Aorta (tissue), 5 donors: ENCODE measurements at regions not wholly inside any gene's neighbourhood (a gene's known extent, or its start where the extent isn't known, plus 50 kb on each side); places are given as distances from the start of the nearest gene placed in this dataset.

Experiments used
- ATAC-seq: fragments of 200-7000 bp; cut with Tn5 transposase; one replicate; pipeline ENCODE4 v1.9.1; 2022; ENCODE audit warnings: moderate library complexity; ENCODE audit not compliant: low FRiP score
- DNase-seq, 2 donors: peaks; one replicate each; pipeline ENCODE4 v3.0.0-alpha.2; 2020
- H3K27ac ChIP-seq, 2 donors: one replicate each; pipeline ENCODE4 v1.5.1; 2013; ENCODE audit warnings: low read length in 2 of 2, mild to moderate bottlenecking in 2 of 2, moderate library complexity in 2 of 2, control low read depth in 1 of 2, inconsistent platforms in 1 of 2, low read depth in 1 of 2
- H3K27me3 ChIP-seq, 2 donors: one replicate each; pipeline ENCODE4 v1.6.1; 2013; ENCODE audit warnings: control low read depth in 1 of 2, low read length in 1 of 2, mild to moderate bottlenecking in 1 of 2, moderate library complexity in 1 of 2; ENCODE audit not compliant: insufficient read depth in 2 of 2, control insufficient read depth in 1 of 2
- H3K36me3 ChIP-seq, 2 donors: one replicate each; pipeline ENCODE4 v1.6.1; 2013; ENCODE audit warnings: control low read depth in 1 of 2, low read length in 1 of 2, mild to moderate bottlenecking in 1 of 2; ENCODE audit not compliant: insufficient read depth in 2 of 2, control insufficient read depth in 1 of 2
- H3K4me1 ChIP-seq, 2 donors: one replicate each; pipeline ENCODE4 v1.6.1; 2013; ENCODE audit warnings: low read length in 2 of 2, control low read depth in 1 of 2, mild to moderate bottlenecking in 1 of 2, moderate library complexity in 1 of 2; ENCODE audit not compliant: insufficient read depth in 2 of 2, control insufficient read depth in 1 of 2
- H3K4me3 ChIP-seq, 2 donors: one replicate each; pipeline ENCODE4 v1.5.1; 2013; ENCODE audit warnings: low read length in 2 of 2, control low read depth in 1 of 2, mild to moderate bottlenecking in 1 of 2
- H3K9me3 ChIP-seq: one replicate; pipeline ENCODE4 v1.6.1; 2013; ENCODE audit warnings: mild to moderate bottlenecking, low read length; ENCODE audit not compliant: control insufficient read depth
- whole genome bisulfite sequencing, 2 donors: extraction: QIAGEN DNeasy Blood & Tissue Kit; methylation state at CpG; one replicate each; pipeline ENCODE4 v1.1.7; 2013; 5-methylcytosine and 5-hydroxymethylcytosine counted together
- intact Hi-C, 2 donors: fragments of 100-400 bp; cut with DNase I; formaldehyde crosslinking; loops; one replicate each; pipeline versions ENCODE4 v1.14.2 to v1.15.0; 2022
- donor health status: healthy with polysubstance abuse.
- donor health status: Bipolar disorder and iron deficiency.
- donor health status: DM: no; HTN: no; CAD: no.
- donor health status: DM: no; HTN: no; CAD: no.
- donor health status: DM: yes; HTN: yes; CAD: no.

DNA sequence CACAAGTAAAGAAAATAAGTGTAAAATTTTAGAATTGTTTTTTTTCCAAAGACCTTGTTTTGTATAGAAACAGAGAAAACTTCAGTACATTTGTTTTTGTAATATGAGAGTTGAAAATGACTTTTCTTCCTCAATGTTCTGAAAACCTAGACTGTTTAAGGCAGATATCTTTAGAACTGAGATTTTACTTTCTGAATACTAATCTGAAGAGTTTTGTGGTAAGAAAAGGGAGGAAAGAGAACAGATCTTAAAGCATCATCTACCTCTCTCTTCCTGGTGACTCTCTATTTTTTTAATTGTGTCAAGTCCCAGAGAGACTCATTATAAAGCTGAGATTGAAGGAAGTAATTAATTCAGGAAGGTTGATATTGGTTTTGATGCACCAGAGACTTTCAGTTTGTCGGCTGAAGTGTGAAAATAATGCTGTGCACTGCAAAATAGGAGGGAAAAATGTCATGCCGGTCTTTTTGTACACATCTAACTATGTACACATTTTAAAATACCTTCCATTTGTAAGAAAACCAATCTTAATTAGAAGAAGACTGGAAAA, 142.1 kb upstream of the NAALADL2 start:
- Histone ChIP-seq H3K9me3 (no peaks in the 10 kb centered on the region), H3K27ac (no peak overlapping the region), H3K4me3 (no peak overlapping the region), H3K36me3 (no peaks in the 10 kb centered on the region), H3K4me1 (no peaks in the 10 kb centered on the region), H3K27me3 (no peaks in the 10 kb centered on the region)
- DNase-seq (no peak), ATAC-seq (no peak)
- WGBS, 2 donors = 89 to 90% methylated on average over 2 of the region's 2 CpGs
- intact Hi-C loops = no loop called here

- 77 to 79% methylated on average over 5 of the region's 5 CpGs for WGBS, 2 donors
- Histone ChIP-seq H3K4me3 (no peak overlapping the region), H3K9me3 (no peaks in the 10 kb centered on the region), H3K27me3 (no peaks in the 10 kb centered on the region), H3K27ac (no peak overlapping the region), H3K4me1 (no peaks in the 10 kb centered on the region), H3K36me3 (no peaks in the 10 kb centered on the region)
- ATAC-seq = no peak
- DNase-seq = no peak
- intact Hi-C loops = no loop called here
These were observed 138.4 kb upstream of the NAALADL2 start for GRCh38 chr3:174720717-174721116.

DNA sequence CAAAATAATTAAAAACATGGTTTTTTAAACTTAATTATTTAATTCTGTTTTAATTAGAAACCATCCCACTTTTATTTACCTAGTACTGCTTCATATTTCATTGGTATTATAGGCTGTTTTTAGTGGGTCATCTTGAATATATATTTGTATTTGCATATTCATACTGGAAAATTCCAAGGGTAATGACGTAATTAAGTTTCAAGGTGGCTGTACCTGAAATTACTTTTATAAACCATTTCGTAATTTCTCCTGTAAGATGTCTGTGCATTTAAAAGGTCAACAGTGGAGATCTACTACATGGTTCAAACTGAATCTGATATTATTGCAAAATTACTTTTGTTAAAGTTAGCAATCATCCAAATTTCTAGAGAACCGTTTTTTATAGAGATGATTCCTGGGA, 133.8 kb upstream of the NAALADL2 start:
- DNase-seq (no peak), ATAC-seq (no peak)
- Histone ChIP-seq H3K9me3 (no peaks in the 10 kb centered on the region), H3K27ac (no peak overlapping the region), H3K36me3 (no peaks in the 10 kb centered on the region), H3K4me1 (no peaks in the 10 kb centered on the region), H3K27me3 (no peaks in the 10 kb centered on the region), H3K4me3 (no peak overlapping the region)
- intact Hi-C loops = no loop called here
- 92 to 93% methylated on average over 3 of the region's 3 CpGs for WGBS, 2 donors

DNA sequence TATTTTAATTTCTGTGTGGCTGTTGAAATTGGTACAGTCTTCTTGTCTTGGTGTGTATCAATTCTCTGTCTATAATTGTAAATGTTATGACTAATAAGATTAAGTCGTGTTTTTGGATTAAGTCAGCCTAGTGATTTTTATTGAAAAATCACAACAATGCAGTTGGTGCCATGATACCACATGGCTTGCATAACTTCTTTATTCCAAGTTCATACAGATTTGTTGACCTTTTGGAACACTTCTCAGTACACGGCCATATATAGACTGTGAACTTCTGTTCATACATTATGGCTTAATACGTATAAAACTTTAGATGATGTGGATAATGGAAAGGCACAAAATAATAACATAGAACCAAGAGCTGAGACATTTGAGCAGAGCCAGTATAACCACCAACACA, 121.2 kb upstream of the NAALADL2 start:
- DNase-seq = no peak
- Histone ChIP-seq H3K4me1 (no peaks in the 10 kb centered on the region), H3K27me3 (no peaks in the 10 kb centered on the region), H3K4me3 (no peak overlapping the region), H3K36me3 (no peaks in the 10 kb centered on the region), H3K27ac (no peak overlapping the region), H3K9me3 (no peaks in the 10 kb centered on the region)
- ATAC-seq = no peak
- 38 to 47% methylated on average over 3 of the region's 3 CpGs for WGBS, 2 donors
- intact Hi-C loops = no loop called here

GRCh38 chr3:174749143-174749542, 110.0 kb upstream of the NAALADL2 start:
- no peak for ATAC-seq
- Histone ChIP-seq H3K27me3 (no peaks in the 10 kb centered on the region), H3K4me3 (no peak overlapping the region), H3K36me3 (no peaks in the 10 kb centered on the region), H3K4me1 (no peaks in the 10 kb centered on the region), H3K27ac (no peak overlapping the region), H3K9me3 (no peaks in the 10 kb centered on the region)
- no peak for DNase-seq
- 82 to 84% methylated on average over 2 of the region's 2 CpGs for WGBS, 2 donors
- intact Hi-C loops = no loop called here

- H3K27me3 ChIP-seq = no peaks in the 10 kb centered on the region
- intact Hi-C loops = no loop called here
- DNase-seq = no peak
- no peak overlapping the region for H3K4me3 ChIP-seq
- no peak for ATAC-seq
- H3K9me3 ChIP-seq = no peaks in the 10 kb centered on the region
- no peaks in the 10 kb centered on the region for H3K4me1 ChIP-seq
- H3K36me3 ChIP-seq = no peaks in the 10 kb centered on the region
- 80 to 85% methylated on average over 6 of the region's 6 CpGs for WGBS, 2 donors
- H3K27ac ChIP-seq = no peak overlapping the region
These were observed 103.0 kb upstream of the NAALADL2 start for GRCh38 chr3:174755833-174756829.

GRCh38 chr3:174758943-174759342, 100.2 kb upstream of the NAALADL2 start:
- Histone ChIP-seq H3K27me3 (no peaks in the 10 kb centered on the region), H3K9me3 (no peaks in the 10 kb centered on the region), H3K36me3 (no peaks in the 10 kb centered on the region), H3K4me1 (no peaks in the 10 kb centered on the region), H3K4me3 (no peak overlapping the region), H3K27ac (no peak overlapping the region)
- DNase-seq (no peak), ATAC-seq (no peak)
- intact Hi-C loops = no loop called here

- H3K36me3 ChIP-seq = no peaks in the 10 kb centered on the region
- 60 to 72% methylated on average over 5 of the region's 5 CpGs for WGBS, 2 donors
- H3K4me3 ChIP-seq = no peak overlapping the region
- intact Hi-C loops = no loop called here
- DNase-seq = no peak
- no peaks in the 10 kb centered on the region for H3K27me3 ChIP-seq
- ATAC-seq = no peak
- H3K27ac ChIP-seq = peak overlapping the region in 1 of 2 donors; percentile 51
- H3K4me1 ChIP-seq = peaks cover 2 to 4% of the 10 kb centered on the region in 2 donors
- H3K9me3 ChIP-seq = no peaks in the 10 kb centered on the region
These were observed 91.7 kb upstream of the NAALADL2 start for GRCh38 chr3:174767406-174767805.

DNA sequence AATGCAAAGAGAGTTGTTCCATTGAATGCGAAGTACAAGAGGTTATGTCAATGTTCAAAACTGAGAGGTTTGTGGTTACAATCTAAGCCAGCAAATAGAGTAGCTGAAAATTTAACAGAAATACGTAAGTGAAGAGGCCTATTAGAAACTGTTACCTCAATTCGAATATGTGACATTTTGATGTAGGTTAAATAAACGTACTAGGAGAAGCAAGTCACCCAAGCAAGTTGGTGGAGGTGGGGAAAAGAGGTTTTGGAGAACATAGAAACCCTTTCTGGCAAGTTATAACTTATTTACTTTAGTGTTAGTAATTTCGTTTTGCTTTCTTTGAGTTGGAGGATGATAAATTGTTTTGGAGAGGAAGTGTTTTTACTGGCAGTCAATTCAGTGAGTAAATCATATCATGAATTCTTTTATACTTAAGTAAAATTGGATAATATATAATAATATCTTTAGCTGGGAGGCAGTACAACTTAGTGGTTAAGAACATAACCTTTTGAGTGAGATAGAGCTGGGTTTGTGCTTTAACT, 91.2 kb upstream of the NAALADL2 start:
- DNase-seq (no peak), ATAC-seq (no peak)
- no peaks in the 10 kb centered on the region for H3K27me3 ChIP-seq

More for the DNA sequence above, 91.2 kb upstream of the NAALADL2 start:
- WGBS, 2 donors = 1 to 4% methylated on average over 5 of the region's 5 CpGs
- peak overlapping the region in 1 of 2 donors; percentile 34 for H3K4me3 ChIP-seq
- H3K27ac ChIP-seq = no peak overlapping the region
- H3K9me3 ChIP-seq = no peaks in the 10 kb centered on the region
- intact Hi-C loops = no loop called here
- H3K4me1 ChIP-seq = peaks cover 2 to 4% of the 10 kb centered on the region in 2 donors
- H3K36me3 ChIP-seq = no peaks in the 10 kb centered on the region
